Mesenchymal stem cell (in vitro differentiated cells and primary cell): ENCODE measurements at regions not wholly inside any gene's neighbourhood (a gene's known extent, or its start where the extent isn't known, plus 50 kb on each side); places are given as distances from the start of the nearest gene placed in this dataset.
"Not testable (repeated sequence)": the region's sequence is repeated elsewhere in the genome, so short reads cannot be mapped to it uniquely, and the experiment has no call there.

ENCODE experiments used
- DNase-seq: peaks from one replicate; pipeline ENCODE4 v3.0.0-alpha.2; 2013
- H2AFZ ChIP-seq: one replicate; pipeline ENCODE4 v1.6.1; 2013; ENCODE audit warnings: low read depth, mild to moderate bottlenecking, control low read depth, inconsistent platforms, low read length, moderate library complexity
- H2AK5ac ChIP-seq: 2 replicates; pipeline ENCODE4 v1.6.1; 2013; ENCODE audit warnings: low read length, moderate library complexity, mild to moderate bottlenecking, inconsistent platforms; ENCODE audit not compliant: severe bottlenecking
- H2BK120ac ChIP-seq: one replicate; pipeline ENCODE4 v1.6.1; 2013; ENCODE audit warnings: low read depth, mild to moderate bottlenecking, inconsistent platforms, low read length, moderate library complexity
- H2BK12ac ChIP-seq, 2 experiments: one replicate each; pipeline ENCODE4 v1.6.1; 2013; ENCODE audit warnings: inconsistent platforms in 2 of 2, low read length in 2 of 2, mild to moderate bottlenecking in 2 of 2, moderate library complexity in 2 of 2, control low read depth in 1 of 2
- H2BK15ac ChIP-seq: one replicate; pipeline ENCODE4 v1.6.1; 2013; ENCODE audit warnings: mild to moderate bottlenecking, low read depth, inconsistent platforms; ENCODE audit not compliant: poor library complexity, severe bottlenecking
- H2BK5ac ChIP-seq: 2 replicates; pipeline ENCODE4 v1.6.1; 2013; ENCODE audit warnings: low read depth, mild to moderate bottlenecking, low read length, control low read depth, inconsistent platforms; ENCODE audit not compliant: poor library complexity, severe bottlenecking
- H3K14ac ChIP-seq, 2 experiments: one replicate each; pipeline ENCODE4 v1.6.1; 2013; ENCODE audit warnings: inconsistent platforms in 2 of 2, low read length in 2 of 2, control low read depth in 1 of 2, mild to moderate bottlenecking in 1 of 2, moderate library complexity in 1 of 2
- H3K18ac ChIP-seq, 2 experiments: one replicate each; pipeline ENCODE4 v1.6.1; 2013; ENCODE audit warnings: inconsistent platforms in 2 of 2, low read length in 2 of 2, control low read depth in 1 of 2, low read depth in 1 of 2, mild to moderate bottlenecking in 1 of 2
- H3K23ac ChIP-seq, 2 experiments: one replicate each; pipeline ENCODE4 v1.6.1; 2013; ENCODE audit warnings: inconsistent platforms in 2 of 2, low read length in 2 of 2, mild to moderate bottlenecking in 2 of 2, moderate library complexity in 2 of 2, control low read depth in 1 of 2
- H3K27ac ChIP-seq: 2 replicates; pipeline ENCODE4 v1.5.1; 2013; ENCODE audit warnings: mild to moderate bottlenecking, moderate library complexity, low read length, control low read depth, inconsistent platforms; ENCODE audit not compliant: poor library complexity, severe bottlenecking
- H3K27me3 ChIP-seq, 2 experiments: 2 replicates each; pipeline versions ENCODE4 v1.6.1 to v1.7.0; 2013; ENCODE audit warnings: low read length in 2 of 2, mild to moderate bottlenecking in 2 of 2, moderate library complexity in 2 of 2, control low read depth in 1 of 2, inconsistent platforms in 1 of 2; ENCODE audit not compliant: control insufficient read depth in 1 of 2, insufficient read depth in 1 of 2
- H3K36me3 ChIP-seq, 2 experiments: 2 replicates each; pipeline versions ENCODE4 v1.6.1 to v1.7.0; 2013; ENCODE audit warnings: low read length in 2 of 2, control low read depth in 1 of 2, inconsistent platforms in 1 of 2, low read depth in 1 of 2, mild to moderate bottlenecking in 1 of 2; ENCODE audit not compliant: insufficient read depth in 2 of 2, control insufficient read depth in 1 of 2
- H3K4ac ChIP-seq, 2 experiments: one replicate each; pipeline ENCODE4 v1.6.1; 2013; ENCODE audit warnings: inconsistent platforms in 2 of 2, low read length in 2 of 2, mild to moderate bottlenecking in 2 of 2, moderate library complexity in 2 of 2, control low read depth in 1 of 2, low read depth in 1 of 2
- H3K4me1 ChIP-seq: 2 replicates; pipeline ENCODE4 v1.6.1; 2013; ENCODE audit warnings: low read depth, low read length, control low read depth; ENCODE audit not compliant: control insufficient read depth, insufficient read depth
- H3K4me2 ChIP-seq: 2 replicates; pipeline ENCODE4 v1.6.1; 2013; ENCODE audit warnings: low read length, mild to moderate bottlenecking, inconsistent platforms; ENCODE audit not compliant: poor library complexity, severe bottlenecking
- H3K4me3 ChIP-seq, 2 experiments: 2 replicates each; pipeline versions ENCODE4 v1.5.1 to v1.7.0; 2013; ENCODE audit warnings: low read length in 2 of 2, mild to moderate bottlenecking in 2 of 2, control low read depth in 1 of 2, low read depth in 1 of 2; ENCODE audit not compliant: insufficient read depth in 1 of 2
- H3K79me1 ChIP-seq: replicated peaks from 2 replicates; pipeline ENCODE4 v1.6.1; 2013; ENCODE audit warnings: mild to moderate bottlenecking, control low read depth, low read length, inconsistent platforms; ENCODE audit not compliant: poor library complexity, severe bottlenecking
- H3K9ac ChIP-seq: 2 replicates; pipeline ENCODE4 v1.7.0; 2013; ENCODE audit warnings: mild to moderate bottlenecking, low read length, moderate library complexity
- H3K9me3 ChIP-seq: 2 replicates; pipeline ENCODE4 v1.7.0; 2013; ENCODE audit warnings: mild to moderate bottlenecking, low read length; ENCODE audit not compliant: control insufficient read depth
- H4K8ac ChIP-seq: one replicate; pipeline ENCODE4 v1.6.1; 2013; ENCODE audit warnings: inconsistent platforms, mild to moderate bottlenecking, low read length, moderate library complexity
- H4K91ac ChIP-seq: one replicate; pipeline ENCODE4 v1.6.1; 2013; ENCODE audit warnings: mild to moderate bottlenecking, low read length, inconsistent platforms
- WGBS: methylation state at CpG from one replicate; pipeline ENCODE4 v1.1.7; 2013; ENCODE audit warnings: mixed read lengths; 5-methylcytosine and 5-hydroxymethylcytosine counted together

GRCh38 chr1:83479591-83480239 is 519.2 kb downstream of the TTLL7 start:
- H3K14ac ChIP-seq, H3K23ac ChIP-seq, H3K9ac ChIP-seq, H2BK5ac ChIP-seq, H2BK120ac ChIP-seq, H4K8ac ChIP-seq, H3K18ac ChIP-seq, H2AFZ ChIP-seq, H3K4me3 ChIP-seq, H3K36me3 ChIP-seq, H3K4me2 ChIP-seq, H2BK12ac ChIP-seq, H3K79me1 ChIP-seq, H3K4ac ChIP-seq, H2BK15ac ChIP-seq, DNase-seq, H3K27ac ChIP-seq, H2AK5ac ChIP-seq, H3K27me3 ChIP-seq, H4K91ac ChIP-seq, H3K4me1 ChIP-seq, H3K9me3 ChIP-seq: not testable (repeated sequence)
- 98% methylated on average over 4 of the region's 5 CpGs for WGBS

GRCh38 chr1:83478127-83478526 is 520.8 kb downstream of the TTLL7 start:
- H4K91ac ChIP-seq, H3K79me1 ChIP-seq, H3K27ac ChIP-seq, H3K4ac ChIP-seq, H2BK12ac ChIP-seq, H3K9me3 ChIP-seq, H2BK120ac ChIP-seq, H3K27me3 ChIP-seq, H3K18ac ChIP-seq, DNase-seq, H3K23ac ChIP-seq, H4K8ac ChIP-seq, H3K4me2 ChIP-seq, H3K14ac ChIP-seq, H3K4me1 ChIP-seq, H2BK15ac ChIP-seq, H3K4me3 ChIP-seq, H2AK5ac ChIP-seq, H3K9ac ChIP-seq, H2AFZ ChIP-seq, H3K36me3 ChIP-seq, H2BK5ac ChIP-seq: not testable (repeated sequence)
- 89% methylated on average over 2 of the region's 3 CpGs for WGBS

- WGBS, result no CpG with 5 or more reads among the region's 2 CpGs
- H3K79me1 ChIP-seq, result not testable (repeated sequence)
Measured at GRCh38 chr1:83476518-83476917, 522.4 kb downstream of the TTLL7 start.

GRCh38 chr1:83474946-83475345 is 524.0 kb downstream of the TTLL7 start:
- not testable (repeated sequence) for H4K8ac ChIP-seq, H3K9me3 ChIP-seq, H3K4me1 ChIP-seq, H2AK5ac ChIP-seq, H3K14ac ChIP-seq, H2BK15ac ChIP-seq, H3K9ac ChIP-seq, H3K4me2 ChIP-seq, H2BK12ac ChIP-seq, H4K91ac ChIP-seq, H3K36me3 ChIP-seq, DNase-seq, H3K23ac ChIP-seq, H3K79me1 ChIP-seq, H2BK5ac ChIP-seq, H2AFZ ChIP-seq, H3K18ac ChIP-seq, H2BK120ac ChIP-seq, H3K27me3 ChIP-seq, H3K4ac ChIP-seq, H3K4me3 ChIP-seq, H3K27ac ChIP-seq
- 57% methylated on average over 1 of the region's 3 CpGs for WGBS

More at GRCh38 chr1:83476518-83476917, 522.4 kb downstream of the TTLL7 start:
- H2BK5ac ChIP-seq, H3K4ac ChIP-seq, DNase-seq, H3K4me3 ChIP-seq, H2AK5ac ChIP-seq, H3K4me1 ChIP-seq, H3K9me3 ChIP-seq, H3K23ac ChIP-seq, H4K91ac ChIP-seq, H4K8ac ChIP-seq, H2BK15ac ChIP-seq, H2AFZ ChIP-seq, H3K14ac ChIP-seq, H3K27ac ChIP-seq, H2BK120ac ChIP-seq, H3K27me3 ChIP-seq, H2BK12ac ChIP-seq, H3K36me3 ChIP-seq, H3K4me2 ChIP-seq, H3K9ac ChIP-seq, H3K18ac ChIP-seq: not testable (repeated sequence)
